ENCODE measurements at regions not wholly inside any gene's neighbourhood (a gene's known extent, or its start where the extent isn't known, plus 50 kb on each side); places are given as distances from the start of the nearest gene placed in this dataset.

- TF ChIP-seq, protein P1, sequence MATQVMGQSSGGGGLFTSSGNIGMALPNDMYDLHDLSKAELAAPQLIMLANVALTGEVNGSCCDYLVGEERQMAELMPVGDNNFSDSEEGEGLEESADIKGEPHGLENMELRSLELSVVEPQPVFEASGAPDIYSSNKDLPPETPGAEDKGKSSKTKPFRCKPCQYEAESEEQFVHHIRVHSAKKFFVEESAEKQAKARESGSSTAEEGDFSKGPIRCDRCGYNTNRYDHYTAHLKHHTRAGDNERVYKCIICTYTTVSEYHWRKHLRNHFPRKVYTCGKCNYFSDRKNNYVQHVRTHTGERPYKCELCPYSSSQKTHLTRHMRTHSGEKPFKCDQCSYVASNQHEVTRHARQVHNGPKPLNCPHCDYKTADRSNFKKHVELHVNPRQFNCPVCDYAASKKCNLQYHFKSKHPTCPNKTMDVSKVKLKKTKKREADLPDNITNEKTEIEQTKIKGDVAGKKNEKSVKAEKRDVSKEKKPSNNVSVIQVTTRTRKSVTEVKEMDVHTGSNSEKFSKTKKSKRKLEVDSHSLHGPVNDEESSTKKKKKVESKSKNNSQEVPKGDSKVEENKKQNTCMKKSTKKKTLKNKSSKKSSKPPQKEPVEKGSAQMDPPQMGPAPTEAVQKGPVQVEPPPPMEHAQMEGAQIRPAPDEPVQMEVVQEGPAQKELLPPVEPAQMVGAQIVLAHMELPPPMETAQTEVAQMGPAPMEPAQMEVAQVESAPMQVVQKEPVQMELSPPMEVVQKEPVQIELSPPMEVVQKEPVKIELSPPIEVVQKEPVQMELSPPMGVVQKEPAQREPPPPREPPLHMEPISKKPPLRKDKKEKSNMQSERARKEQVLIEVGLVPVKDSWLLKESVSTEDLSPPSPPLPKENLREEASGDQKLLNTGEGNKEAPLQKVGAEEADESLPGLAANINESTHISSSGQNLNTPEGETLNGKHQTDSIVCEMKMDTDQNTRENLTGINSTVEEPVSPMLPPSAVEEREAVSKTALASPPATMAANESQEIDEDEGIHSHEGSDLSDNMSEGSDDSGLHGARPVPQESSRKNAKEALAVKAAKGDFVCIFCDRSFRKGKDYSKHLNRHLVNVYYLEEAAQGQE (IDR thresholded peaks at IDR 0.05; ENCODE audit: insufficient read depth in 1 of 2, low read depth in 2 of 2, low read length in 2 of 2), result no peak
- TF ChIP-seq SIN3A (IDR thresholded peaks at IDR 0.05; ENCODE audit: borderline replicate concordance, insufficient read depth, low read length) (no peak), POLR2AphosphoS5 (IDR thresholded peaks at IDR 0.05; ENCODE audit: low read depth, low read length) (no peak)
Observed at GRCh38 chr5:62137628-62138027, 168.4 kb upstream of the KIF2A start.

Data from PFSK-1 (cell line).